ENCODE measurements at regions not wholly inside any gene's neighbourhood (a gene's known extent, or its start where the extent isn't known, plus 50 kb on each side); places are given as distances from the start of the nearest gene placed in this dataset.

DNA sequence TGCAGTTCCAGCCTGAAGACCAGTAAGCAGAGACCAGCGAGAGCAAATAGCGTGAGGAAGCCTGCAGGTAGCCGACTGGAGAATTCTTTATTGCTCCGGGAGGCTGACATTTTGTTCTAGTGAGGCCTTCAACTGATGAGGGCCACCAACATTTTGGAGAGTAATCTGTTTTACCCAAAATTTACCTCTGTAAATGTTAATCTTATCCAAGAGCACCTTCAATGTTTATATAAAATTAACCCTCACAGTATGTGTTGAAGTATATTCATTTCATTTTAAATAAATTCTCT, 546.4 kb upstream of the SLITRK5 start:
- no peaks in the 10 kb centered on the region for H3K9me3 ChIP-seq
- H3K4me1 ChIP-seq = 0 out of 3 replicates have a peak, but pooled peaks cover 3% of the 10 kb centered on the region
- WGBS (ENCODE audit: missing lambda C conversion rate) = 85% methylated on average over 4 of the region's 4 CpGs
- ChIA-PET POLR2A (no interaction called here), CTCF (no interaction called here)
- H3K4me3 ChIP-seq = no peak overlapping the region
- H3K27ac ChIP-seq = no peak overlapping the region
- ATAC-seq (no peak), DNase-seq (ENCODE audit: low read depth in 1 of 2, low spot score in 1 of 2) (no peak), FAIRE-seq (no peak)
- peak overlapping the region; percentile 45; the same call in 1 of the 3 replicates for H3K4me2 ChIP-seq
- TF ChIP-seq PHF8 (IDR thresholded peaks at IDR 0.05; ENCODE audit: borderline replicate concordance, low read depth) = no peak
- TF ChIP-seq, protein P1, sequence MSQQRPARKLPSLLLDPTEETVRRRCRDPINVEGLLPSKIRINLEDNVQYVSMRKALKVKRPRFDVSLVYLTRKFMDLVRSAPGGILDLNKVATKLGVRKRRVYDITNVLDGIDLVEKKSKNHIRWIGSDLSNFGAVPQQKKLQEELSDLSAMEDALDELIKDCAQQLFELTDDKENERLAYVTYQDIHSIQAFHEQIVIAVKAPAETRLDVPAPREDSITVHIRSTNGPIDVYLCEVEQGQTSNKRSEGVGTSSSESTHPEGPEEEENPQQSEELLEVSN (IDR thresholded peaks at IDR 0.05; ENCODE audit: borderline replicate concordance, low read depth) = no peak
- no peak for TF ChIP-seq NFE2L2 (conservative IDR thresholded peaks at IDR 0.05; ENCODE audit: low read length)
- no peak for TF ChIP-seq MYC (IDR thresholded peaks at IDR 0.05; ENCODE audit: borderline replicate concordance, low read length)
- no peak for TF ChIP-seq MAZ (IDR thresholded peaks at IDR 0.05; ENCODE audit: borderline replicate concordance, low read depth, low read length)
- TF ChIP-seq SMC3 (IDR thresholded peaks at IDR 0.05) = no peak
- no peak for TF ChIP-seq POLR2AphosphoS2 (conservative IDR thresholded peaks at IDR 0.05; ENCODE audit: low read length)
- TF ChIP-seq TFCP2L1 (CRISPR knock-in tag; IDR thresholded peaks at IDR 0.05) = no peak
- TF ChIP-seq SREBF2 (IDR thresholded peaks at IDR 0.05) = no peak
- no peak for TF ChIP-seq ELK1 (IDR thresholded peaks at IDR 0.05; ENCODE audit: low read depth, low read length)
- no peak for TF ChIP-seq EP300 (IDR thresholded peaks at IDR 0.05)
- no peak for TF ChIP-seq ZFP36 (IDR thresholded peaks at IDR 0.05; ENCODE audit: borderline replicate concordance, partially characterized antibody)
- no peak for TF ChIP-seq ATOH8 (CRISPR knock-in tag; IDR thresholded peaks at IDR 0.05; ENCODE audit: low read depth)
- no peak for TF ChIP-seq USF2 (IDR thresholded peaks at IDR 0.05)
- no peak for TF ChIP-seq CBX8 (IDR thresholded peaks at IDR 0.05)
- TF ChIP-seq, protein P2, sequence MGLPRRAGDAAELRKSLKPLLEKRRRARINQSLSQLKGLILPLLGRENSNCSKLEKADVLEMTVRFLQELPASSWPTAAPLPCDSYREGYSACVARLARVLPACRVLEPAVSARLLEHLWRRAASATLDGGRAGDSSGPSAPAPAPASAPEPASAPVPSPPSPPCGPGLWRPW (IDR thresholded peaks at IDR 0.05) = no peak
- TF ChIP-seq HDAC2 (IDR thresholded peaks at IDR 0.05) = no peak
- TF ChIP-seq HOXB13 (CRISPR knock-in tag; IDR thresholded peaks at IDR 0.05; ENCODE audit: low read depth) = no peak
- no peak for TF ChIP-seq FOSB (CRISPR knock-in tag; IDR thresholded peaks at IDR 0.05)

- ATAC-seq (no peak), FAIRE-seq (no peak), DNase-seq (ENCODE audit: low read depth in 1 of 2, low spot score in 1 of 2) (no peak)
- CTCF ChIA-PET = no interaction called here
- Histone ChIP-seq H3K9me3 (no peaks in the 10 kb centered on the region), H3K4me1 (0 out of 3 replicates have a peak, but pooled peaks cover 3% of the 10 kb centered on the region), H3K4me3 (no peak overlapping the region), H3K27ac (no peak overlapping the region), H3K4me2 (no peak overlapping the region)
- TF ChIP-seq TFCP2L1 (CRISPR knock-in tag; IDR thresholded peaks at IDR 0.05) (no peak), KDM5A (IDR thresholded peaks at IDR 0.05) (no peak), ZNF302 (CRISPR knock-in tag; IDR thresholded peaks at IDR 0.05) (no peak), BHLHE40 (IDR thresholded peaks at IDR 0.05; ENCODE audit: low read depth, low read length) (no peak), POLR2AphosphoS2 (conservative IDR thresholded peaks at IDR 0.05; ENCODE audit: low read length) (no peak), SMC3 (IDR thresholded peaks at IDR 0.05) (no peak)
- POLR2A ChIA-PET = no interaction called here
Measured at GRCh38 chr13:87128036-87128435, 543.1 kb upstream of the SLITRK5 start.

GRCh38 chr13:87128491-87128890, 542.7 kb upstream of the SLITRK5 start:
- no peak for FAIRE-seq
- ChIA-PET POLR2A (no interaction called here), CTCF (no interaction called here)
- TF ChIP-seq GATA3 (IDR thresholded peaks at IDR 0.05; ENCODE audit: borderline replicate concordance) = no peak
- no peak for TF ChIP-seq HDAC2 (IDR thresholded peaks at IDR 0.05)
- no peak for TF ChIP-seq SREBF2 (IDR thresholded peaks at IDR 0.05)
- TF ChIP-seq POLR2A (IDR thresholded peaks at IDR 0.05; ENCODE audit: low read length) = no peak
- no peak for TF ChIP-seq RFX5 (IDR thresholded peaks at IDR 0.05)
- TF ChIP-seq POLR2AphosphoS2 (conservative IDR thresholded peaks at IDR 0.05; ENCODE audit: low read length) = no peak
- no peak for TF ChIP-seq HEYL (CRISPR knock-in tag; IDR thresholded peaks at IDR 0.05)
- TF ChIP-seq BCL3 (IDR thresholded peaks at IDR 0.05) = no peak
- no peak for TF ChIP-seq FOXS1 (CRISPR knock-in tag; IDR thresholded peaks at IDR 0.05)
- no peak for TF ChIP-seq MAFK (IDR thresholded peaks at IDR 0.05; ENCODE audit: partially characterized antibody)
- no peak for TF ChIP-seq RARB (CRISPR knock-in tag; IDR thresholded peaks at IDR 0.05)
- TF ChIP-seq ATOH8 (CRISPR knock-in tag; IDR thresholded peaks at IDR 0.05; ENCODE audit: low read depth) = no peak
- TF ChIP-seq KDM1A (IDR thresholded peaks at IDR 0.05; ENCODE audit: low read depth) = no peak

More at GRCh38 chr13:87128491-87128890, 542.7 kb upstream of the SLITRK5 start:
- Histone ChIP-seq H3K4me2 (no peak overlapping the region), H3K9me3 (no peaks in the 10 kb centered on the region), H3K4me1 (0 out of 3 replicates have a peak, but pooled peaks cover 3% of the 10 kb centered on the region), H3K4me3 (no peak overlapping the region), H3K27ac (no peak overlapping the region)
- 51% methylated on average over 2 of the region's 2 CpGs for WGBS (ENCODE audit: missing lambda C conversion rate)
- ATAC-seq = no peak
- DNase-seq (ENCODE audit: low read depth in 1 of 2, low spot score in 1 of 2) = no peak
